ENCODE measurements at regions not wholly inside any gene's neighbourhood (a gene's known extent, or its start where the extent isn't known, plus 50 kb on each side); places are given as distances from the start of the nearest gene placed in this dataset.

DNA sequence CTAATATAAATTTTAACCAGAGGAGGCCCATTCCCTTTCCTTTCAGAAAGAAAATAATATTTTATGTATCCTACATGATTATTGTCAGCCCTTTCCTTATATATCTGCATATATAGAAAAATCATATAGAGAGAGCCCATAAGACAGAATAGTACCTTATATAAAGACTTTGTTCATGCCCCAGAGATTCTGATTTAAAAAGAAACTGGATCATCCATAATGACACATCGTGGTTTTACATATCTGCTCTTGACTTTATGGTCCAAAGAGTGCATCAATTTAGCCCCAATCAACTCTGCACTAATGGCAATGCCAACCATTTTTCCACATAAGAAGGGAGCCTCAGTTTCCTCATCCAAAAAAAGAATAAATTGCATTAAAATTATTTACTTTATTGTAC lies 937.5 kb downstream of the GATA3 start:
- Histone ChIP-seq H3K36me3 (ENCODE audit: control insufficient read depth, insufficient read depth, low read length) (no peaks in the 10 kb centered on the region), H3K4me3 (ENCODE audit: low read depth, low read length) (no peak overlapping the region), H3K27me3 (ENCODE audit: control insufficient read depth, insufficient read depth, low read length) (no peaks in the 10 kb centered on the region)
- DNase-seq (ENCODE audit: low read depth): no peak
- TF ChIP-seq, protein P1, sequence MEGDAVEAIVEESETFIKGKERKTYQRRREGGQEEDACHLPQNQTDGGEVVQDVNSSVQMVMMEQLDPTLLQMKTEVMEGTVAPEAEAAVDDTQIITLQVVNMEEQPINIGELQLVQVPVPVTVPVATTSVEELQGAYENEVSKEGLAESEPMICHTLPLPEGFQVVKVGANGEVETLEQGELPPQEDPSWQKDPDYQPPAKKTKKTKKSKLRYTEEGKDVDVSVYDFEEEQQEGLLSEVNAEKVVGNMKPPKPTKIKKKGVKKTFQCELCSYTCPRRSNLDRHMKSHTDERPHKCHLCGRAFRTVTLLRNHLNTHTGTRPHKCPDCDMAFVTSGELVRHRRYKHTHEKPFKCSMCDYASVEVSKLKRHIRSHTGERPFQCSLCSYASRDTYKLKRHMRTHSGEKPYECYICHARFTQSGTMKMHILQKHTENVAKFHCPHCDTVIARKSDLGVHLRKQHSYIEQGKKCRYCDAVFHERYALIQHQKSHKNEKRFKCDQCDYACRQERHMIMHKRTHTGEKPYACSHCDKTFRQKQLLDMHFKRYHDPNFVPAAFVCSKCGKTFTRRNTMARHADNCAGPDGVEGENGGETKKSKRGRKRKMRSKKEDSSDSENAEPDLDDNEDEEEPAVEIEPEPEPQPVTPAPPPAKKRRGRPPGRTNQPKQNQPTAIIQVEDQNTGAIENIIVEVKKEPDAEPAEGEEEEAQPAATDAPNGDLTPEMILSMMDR (IDR thresholded peaks at IDR 0.05; ENCODE audit: insufficient read depth, low read length, poor library complexity, severe bottlenecking): no peak

DNA sequence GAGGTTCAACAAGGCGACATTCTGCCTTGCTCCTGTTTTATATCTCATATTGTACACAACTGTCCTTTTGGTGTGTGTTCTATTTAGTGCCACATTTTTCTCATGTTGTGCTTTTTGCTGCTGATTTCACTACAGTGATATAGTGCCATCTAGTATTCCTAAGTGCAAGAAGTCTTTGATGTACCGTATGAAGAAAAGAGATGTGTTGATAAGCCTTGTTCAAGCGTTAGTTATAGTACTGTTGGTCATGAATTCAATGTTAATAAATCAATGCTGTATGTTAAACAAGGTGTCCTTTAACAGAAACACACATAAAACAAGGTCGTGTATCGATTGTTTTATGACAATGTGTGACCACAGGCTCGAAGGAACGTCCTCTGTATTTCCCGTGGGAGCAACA lies 939.4 kb downstream of the GATA3 start:
- H3K27me3 ChIP-seq (ENCODE audit: control insufficient read depth, insufficient read depth, low read length): no peaks in the 10 kb centered on the region
- no peaks in the 10 kb centered on the region for H3K36me3 ChIP-seq (ENCODE audit: control insufficient read depth, insufficient read depth, low read length)
- TF ChIP-seq, protein P1 (IDR thresholded peaks at IDR 0.05; ENCODE audit: insufficient read depth, low read length, poor library complexity, severe bottlenecking): no peak
- DNase-seq (ENCODE audit: low read depth): no peak
- no peak overlapping the region for H3K4me3 ChIP-seq (ENCODE audit: low read depth, low read length)

GRCh38 chr10:8998751-8999150 lies 944.3 kb downstream of the GATA3 start:
- Histone ChIP-seq H3K4me3 (ENCODE audit: low read depth, low read length) (no peak overlapping the region), H3K36me3 (ENCODE audit: control insufficient read depth, insufficient read depth, low read length) (no peaks in the 10 kb centered on the region), H3K27me3 (ENCODE audit: control insufficient read depth, insufficient read depth, low read length) (no peaks in the 10 kb centered on the region)
- TF ChIP-seq, protein P1 (IDR thresholded peaks at IDR 0.05; ENCODE audit: insufficient read depth, low read length, poor library complexity, severe bottlenecking): no peak
- DNase-seq (ENCODE audit: low read depth): no peak

GRCh38 chr10:9003122-9003521 lies 948.6 kb downstream of the GATA3 start:
- Histone ChIP-seq H3K36me3 (ENCODE audit: control insufficient read depth, insufficient read depth, low read length) (no peaks in the 10 kb centered on the region), H3K27me3 (ENCODE audit: control insufficient read depth, insufficient read depth, low read length) (no peaks in the 10 kb centered on the region), H3K4me3 (ENCODE audit: low read depth, low read length) (no peak overlapping the region)
- no peak for DNase-seq (ENCODE audit: low read depth)
- TF ChIP-seq, protein P1 (IDR thresholded peaks at IDR 0.05; ENCODE audit: insufficient read depth, low read length, poor library complexity, severe bottlenecking): no peak

DNA sequence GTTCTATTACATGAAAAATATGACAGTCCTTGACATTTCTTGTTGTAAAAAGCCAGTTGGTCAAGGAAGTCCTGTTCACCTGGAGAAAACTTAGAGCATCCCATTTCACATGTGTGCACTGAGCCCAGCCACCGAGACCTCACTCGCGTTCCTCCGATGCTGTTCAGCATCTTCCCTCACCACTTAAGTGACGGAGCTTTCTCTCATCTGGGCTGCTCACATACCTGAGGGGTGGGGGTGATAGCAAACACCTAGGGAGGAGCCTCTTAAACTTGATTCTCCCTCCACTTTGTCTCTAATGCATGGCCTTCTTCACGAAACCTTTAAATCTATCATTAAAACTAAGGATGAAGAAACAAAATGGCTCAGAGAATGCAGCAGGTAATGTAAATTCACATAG lies 950.2 kb downstream of the GATA3 start:
- Histone ChIP-seq H3K4me3 (ENCODE audit: low read depth, low read length) (no peak overlapping the region), H3K36me3 (ENCODE audit: control insufficient read depth, insufficient read depth, low read length) (no peaks in the 10 kb centered on the region), H3K27me3 (ENCODE audit: control insufficient read depth, insufficient read depth, low read length) (no peaks in the 10 kb centered on the region)
- no peak for DNase-seq (ENCODE audit: low read depth)
- TF ChIP-seq, protein P1 (IDR thresholded peaks at IDR 0.05; ENCODE audit: insufficient read depth, low read length, poor library complexity, severe bottlenecking): no peak

DNA sequence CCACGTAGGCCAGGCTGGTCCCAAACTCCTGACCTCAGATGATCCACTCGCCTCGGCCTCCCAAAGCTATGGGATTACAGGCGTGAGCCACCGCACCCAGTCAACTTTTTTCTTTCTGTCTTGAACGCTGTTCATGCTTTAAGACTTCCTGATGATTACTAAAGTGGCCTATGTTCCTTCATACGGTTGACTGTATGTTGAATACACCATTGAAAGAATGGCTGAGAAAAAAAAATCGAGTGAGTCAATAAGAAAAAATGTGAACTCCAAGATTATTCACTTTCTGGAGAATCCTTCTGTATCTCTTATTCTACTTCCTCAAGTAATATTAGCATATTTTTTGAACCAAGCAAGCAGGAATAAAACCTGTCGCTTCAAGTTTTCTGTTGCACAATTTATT lies 955.0 kb downstream of the GATA3 start:
- Histone ChIP-seq H3K36me3 (ENCODE audit: control insufficient read depth, insufficient read depth, low read length) (no peaks in the 10 kb centered on the region), H3K27me3 (ENCODE audit: control insufficient read depth, insufficient read depth, low read length) (no peaks in the 10 kb centered on the region), H3K4me3 (ENCODE audit: low read depth, low read length) (no peak overlapping the region)
- no peak for DNase-seq (ENCODE audit: low read depth)
- TF ChIP-seq, protein P1 (IDR thresholded peaks at IDR 0.05; ENCODE audit: insufficient read depth, low read length, poor library complexity, severe bottlenecking): no peak

Measured in kidney epithelial cell (primary cell).